HG03175 (cell line): ENCODE measurements at regions not wholly inside any gene's neighbourhood (a gene's known extent, or its start where the extent isn't known, plus 50 kb on each side); places are given as distances from the start of the nearest gene placed in this dataset.
"Not testable (repeated sequence)": the region's sequence is repeated elsewhere in the genome, so short reads cannot be mapped to it uniquely, and the experiment has no call there.

Experiments used
- ATAC-seq: cut with Tn5 transposase; IDR thresholded peaks from one replicate; pipeline ENCODE4 v1.9.1; 2021; ENCODE audit warnings: mild to moderate bottlenecking, moderate library complexity; ENCODE audit not compliant: unreplicated experiment

GRCh38 chr4:134636338-134637051 is 434.9 kb upstream of the PABPC4L start:
- no peak for ATAC-seq

DNA sequence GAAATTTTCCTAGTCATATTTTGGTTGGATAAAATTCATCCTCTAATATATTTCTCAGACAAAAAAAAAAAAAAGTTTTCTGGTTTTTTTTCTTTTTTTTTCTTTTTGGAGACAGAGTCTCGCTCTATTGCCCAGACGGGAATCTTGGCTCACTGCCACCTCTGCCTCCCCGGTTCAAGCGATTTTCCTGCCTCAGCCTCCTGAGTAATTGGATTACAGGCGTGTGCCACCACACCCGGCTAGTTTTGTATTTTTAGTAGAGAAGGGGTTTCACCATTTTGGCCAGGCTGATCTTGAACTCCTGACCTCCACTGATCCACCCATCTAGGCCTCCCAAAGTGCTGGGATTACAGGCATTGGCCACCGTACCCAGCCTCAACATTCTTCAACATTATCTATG is 432.7 kb upstream of the PABPC4L start:
- ATAC-seq = no peak

DNA sequence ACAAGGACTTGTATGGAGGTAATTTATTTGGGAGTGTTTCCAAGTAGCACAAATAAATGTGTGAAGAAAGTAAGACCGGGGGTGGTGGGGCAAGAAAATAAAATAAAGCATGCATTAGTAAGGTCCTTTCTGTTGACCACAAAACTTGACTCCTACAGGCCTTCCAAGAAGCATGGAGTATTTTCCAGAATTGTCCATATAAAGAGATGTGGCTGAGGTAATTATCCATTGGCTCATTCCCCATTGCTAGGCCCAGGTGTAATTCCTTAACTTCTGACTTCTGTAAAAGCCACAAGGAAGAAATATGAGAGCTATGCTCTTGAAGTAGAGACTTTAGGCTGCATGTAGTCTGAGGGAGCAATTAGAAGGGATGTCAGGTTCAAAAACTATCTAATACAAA is 430.5 kb upstream of the PABPC4L start:
- no peak for ATAC-seq

GRCh38 chr4:134628066-134628465 is 426.5 kb upstream of the PABPC4L start:
- no peak for ATAC-seq

DNA sequence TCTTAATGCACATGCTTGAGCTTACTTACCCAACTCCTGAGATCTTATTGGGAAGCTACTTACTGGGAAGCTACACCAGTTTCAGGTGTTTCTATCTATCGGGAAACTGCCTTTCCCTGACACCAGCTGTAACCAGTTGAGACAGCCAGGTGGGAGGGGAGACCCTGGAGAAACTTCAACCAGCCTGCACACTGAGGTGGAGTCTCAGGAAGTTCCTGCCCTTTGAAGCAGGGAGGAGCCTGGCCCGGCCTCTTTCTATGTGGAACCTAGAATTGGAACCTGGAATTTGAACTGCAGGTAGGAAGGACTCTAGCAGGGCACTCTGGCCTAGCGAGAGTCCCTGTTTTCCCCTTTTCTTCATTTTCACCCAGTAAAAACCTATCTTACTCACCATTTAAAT is 425.8 kb upstream of the PABPC4L start:
- no peak for ATAC-seq

DNA sequence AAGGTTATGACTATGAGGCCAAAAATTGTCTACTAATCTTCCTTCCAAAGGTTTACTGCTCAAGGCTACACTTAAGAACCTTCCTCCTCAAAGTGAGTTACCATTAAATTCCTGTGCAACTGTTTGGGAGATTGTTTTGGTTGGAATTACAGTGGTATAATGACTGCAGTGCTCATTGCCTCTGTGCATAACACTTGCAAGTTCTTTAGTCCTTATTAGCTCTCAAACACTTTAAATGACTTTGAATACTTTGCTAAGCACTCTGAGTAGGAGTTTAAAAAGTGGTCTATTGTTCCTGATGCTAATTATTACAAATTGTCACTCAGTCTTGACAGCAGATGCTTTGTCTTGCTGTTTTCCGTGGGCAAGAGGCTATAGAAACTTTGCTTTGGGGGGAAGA is 422.8 kb upstream of the PABPC4L start:
- ATAC-seq = no peak

DNA sequence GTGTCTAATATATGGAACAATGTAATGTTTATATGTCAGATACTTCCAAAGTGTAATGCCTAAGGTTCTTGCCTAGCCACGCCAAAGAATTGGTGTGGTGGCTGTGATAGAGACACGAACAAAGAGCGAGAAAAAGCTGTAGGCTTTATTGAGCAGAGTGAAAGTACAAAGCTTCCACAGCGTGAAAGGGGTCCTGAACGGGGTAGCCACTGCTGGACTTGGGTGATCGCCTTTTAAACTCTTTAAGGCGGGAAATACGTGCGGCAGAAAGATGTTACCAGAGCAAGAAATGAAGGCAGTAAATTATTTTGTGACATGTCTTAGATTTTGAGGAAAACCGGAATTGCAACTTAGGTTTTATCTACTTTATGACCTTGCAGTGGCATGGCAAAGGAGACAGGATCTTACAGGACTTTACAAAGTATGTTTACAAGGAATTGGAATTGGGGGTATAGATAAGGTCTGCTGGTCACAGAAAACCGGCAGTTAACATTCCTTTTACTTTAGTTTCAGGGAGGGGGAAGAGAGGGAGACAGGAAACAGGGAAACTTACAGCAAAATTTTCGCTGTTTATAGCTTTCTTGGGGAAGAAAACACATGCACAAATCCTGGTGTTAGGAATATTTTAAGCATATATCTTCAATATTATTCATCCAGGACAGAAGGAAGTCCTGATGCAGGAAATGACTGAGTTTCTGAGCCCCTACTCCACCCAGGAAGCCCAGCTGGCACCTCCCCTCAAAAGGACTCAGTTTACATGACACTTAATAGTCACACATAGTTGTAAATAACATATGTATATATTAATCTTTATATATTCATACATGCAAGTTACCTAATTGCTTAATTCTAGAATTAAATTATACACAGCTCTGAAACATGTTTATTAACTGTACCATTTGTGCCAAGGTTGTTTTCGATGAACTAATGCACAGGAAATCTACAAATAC is 421.3 kb upstream of the PABPC4L start:
- ATAC-seq = not testable (repeated sequence)

GRCh38 chr4:134622199-134622598 is 420.6 kb upstream of the PABPC4L start:
- ATAC-seq = no peak

- ATAC-seq = not testable (repeated sequence)
Observed at GRCh38 chr4:134621715-134622114, 420.1 kb upstream of the PABPC4L start.

- ATAC-seq = no peak
Observed at GRCh38 chr4:134610956-134611355, 409.4 kb upstream of the PABPC4L start.

- no peak for ATAC-seq
Observed at GRCh38 chr4:134610172-134610571, 408.6 kb upstream of the PABPC4L start.

DNA sequence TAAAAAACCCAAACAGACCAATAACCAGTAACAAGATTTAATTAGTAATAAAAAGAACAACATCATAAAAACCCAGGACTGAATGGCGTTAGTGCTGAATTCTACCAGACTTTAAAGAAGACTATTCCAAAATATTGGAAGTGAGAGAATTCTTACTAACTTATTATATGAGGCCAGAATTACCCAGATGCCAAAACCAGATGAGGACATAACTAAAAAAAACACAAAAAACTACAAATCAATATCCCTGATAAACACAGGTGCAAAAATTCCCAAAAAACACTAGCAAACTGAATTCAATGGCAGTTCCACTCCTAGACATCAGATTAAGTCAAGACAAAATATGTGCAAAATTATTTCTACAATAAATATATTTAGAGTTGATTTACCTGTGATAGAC is 400.1 kb upstream of the PABPC4L start:
- ATAC-seq = no peak

- no peak for ATAC-seq
Observed at GRCh38 chr4:134591326-134591725, 389.7 kb upstream of the PABPC4L start.

- ATAC-seq = no peak
Observed at GRCh38 chr4:134585972-134586371, 384.4 kb upstream of the PABPC4L start.

GRCh38 chr4:134567461-134567860 is 365.9 kb upstream of the PABPC4L start:
- no peak for ATAC-seq

DNA sequence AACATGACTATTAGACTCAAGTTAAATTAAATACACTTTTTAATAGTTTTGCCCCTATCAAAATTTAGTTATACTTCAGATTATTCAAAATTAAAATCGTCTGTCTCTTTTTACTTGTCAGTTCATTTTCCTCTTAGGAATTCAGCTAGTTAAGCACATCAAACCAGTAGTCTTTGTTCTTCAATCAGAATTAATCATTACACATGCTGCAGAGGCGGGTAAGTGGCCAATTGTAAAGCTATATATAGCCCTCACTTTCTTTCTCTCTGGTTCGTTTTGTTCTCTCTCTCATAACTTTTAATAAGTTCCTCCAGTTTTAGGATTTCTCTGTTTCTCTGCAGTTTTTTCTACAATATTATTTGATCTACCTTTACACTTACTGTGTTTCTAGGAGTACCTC is 359.1 kb upstream of the PABPC4L start:
- no peak for ATAC-seq

GRCh38 chr4:134552063-134552462 is 350.5 kb upstream of the PABPC4L start:
- ATAC-seq = no peak

DNA sequence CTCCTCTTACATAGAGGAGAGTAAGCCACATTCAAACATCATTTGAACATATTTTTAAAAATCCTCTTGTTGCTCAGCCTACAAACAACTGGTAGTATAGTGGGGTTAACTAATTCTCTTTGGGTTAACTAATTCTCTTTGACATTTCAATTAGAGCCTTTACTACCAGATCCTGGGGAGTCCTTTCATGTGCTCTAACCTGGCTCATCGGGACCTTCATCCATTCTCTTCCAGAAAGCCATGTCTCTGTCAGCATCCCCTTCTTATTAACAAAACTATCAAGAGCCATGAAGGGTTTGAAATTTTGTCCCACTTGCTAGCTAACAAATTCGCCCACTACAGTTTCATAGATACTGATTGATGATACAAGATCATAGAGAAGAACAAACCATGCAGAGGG is 349.8 kb upstream of the PABPC4L start:
- ATAC-seq = no peak

DNA sequence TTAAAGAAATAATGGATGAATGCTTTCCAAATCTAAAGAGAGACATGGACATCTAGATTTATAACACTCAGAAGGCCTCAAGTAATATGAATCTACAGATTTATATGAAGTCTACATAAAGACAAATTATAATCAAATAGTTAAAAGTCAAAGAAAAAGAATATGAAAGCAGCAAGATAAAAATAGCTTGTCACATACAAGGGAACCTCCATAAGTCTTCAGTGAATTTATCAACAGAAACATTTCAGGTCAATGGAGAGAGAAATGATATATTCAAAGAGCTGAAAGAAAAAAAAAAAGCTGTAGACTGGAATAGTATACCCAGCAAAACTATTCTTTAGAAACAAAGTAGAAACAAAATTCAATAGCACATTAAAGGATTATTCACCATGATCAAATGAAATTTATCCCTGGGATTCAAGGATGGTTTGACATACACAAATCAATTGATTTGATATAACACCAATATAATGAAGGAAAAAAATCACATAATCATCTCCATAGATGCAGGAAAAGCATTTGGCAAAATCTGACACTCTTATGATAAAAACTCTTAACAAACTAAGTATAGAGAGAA is 346.6 kb upstream of the PABPC4L start:
- ATAC-seq = no peak

DNA sequence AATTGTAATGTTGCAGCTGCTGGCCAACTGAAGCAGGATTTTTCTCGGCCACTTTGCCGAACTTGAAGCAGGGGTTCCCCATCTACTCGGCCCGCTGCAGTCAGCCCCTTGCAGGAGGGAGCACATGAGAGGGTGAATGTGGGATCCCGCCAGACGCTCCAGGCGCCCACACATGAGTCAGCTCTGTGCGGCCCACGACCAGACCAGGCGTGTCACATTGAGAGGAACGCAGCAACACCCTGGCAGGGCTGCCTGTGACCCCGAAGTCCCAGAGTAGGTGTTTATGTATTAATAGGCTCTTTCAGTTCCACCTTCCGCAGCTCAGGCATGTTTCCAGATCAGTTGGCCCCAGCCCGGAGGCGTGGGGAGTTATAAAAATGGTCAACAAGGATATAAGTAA is 344.7 kb upstream of the PABPC4L start:
- ATAC-seq = no peak

DNA sequence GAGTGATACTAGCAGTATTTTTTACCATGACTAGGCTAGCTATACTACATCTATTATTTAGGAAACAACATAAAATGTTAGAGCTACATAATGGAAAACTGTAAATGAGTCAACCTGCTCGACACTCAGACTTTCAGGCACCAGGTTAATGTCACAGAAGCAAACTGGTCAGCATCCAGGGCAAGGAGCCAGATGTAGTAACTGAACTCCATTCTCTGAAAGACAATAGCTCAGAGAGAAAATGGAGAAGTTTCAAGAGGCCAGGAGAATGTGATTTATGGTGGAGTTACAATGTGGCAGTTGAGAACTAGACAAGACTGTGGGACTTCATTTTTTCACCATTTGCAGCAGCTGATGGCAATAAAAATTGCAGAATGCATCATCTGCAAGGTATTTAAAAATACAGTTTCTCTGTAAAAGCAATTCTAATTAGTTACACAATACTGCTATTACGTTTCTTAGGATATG is 342.7 kb upstream of the PABPC4L start:
- no peak for ATAC-seq

DNA sequence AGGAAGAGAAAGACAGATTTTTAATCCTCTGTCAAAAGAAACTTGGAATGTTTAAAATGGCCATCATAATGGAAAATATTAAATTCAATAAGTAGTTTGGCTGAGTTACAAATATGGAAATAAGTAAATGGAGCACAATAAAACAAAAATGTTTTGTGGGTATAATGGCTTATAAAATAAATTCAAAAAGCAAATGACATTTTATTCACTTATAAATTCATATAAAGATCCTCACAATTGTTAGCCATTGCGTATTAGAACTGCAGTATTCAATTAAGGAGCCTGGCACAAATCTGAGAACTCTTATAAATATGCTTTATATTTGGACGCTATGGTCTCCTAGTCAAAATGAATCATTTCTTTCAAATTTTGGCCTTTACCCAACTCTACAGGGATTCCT is 339.0 kb upstream of the PABPC4L start:
- no peak for ATAC-seq
